Spinal cord (tissue), 9 donors: ENCODE measurements at regions not wholly inside any gene's neighbourhood (a gene's known extent, or its start where the extent isn't known, plus 50 kb on each side); places are given as distances from the start of the nearest gene placed in this dataset.

Experiments used
- DNase-seq, 6 donors: peaks; one replicate each; pipeline versions ENCODE4 v3.0.0 to v3.0.0-alpha.2; 2013 to 2015; ENCODE audit warnings: low spot score in 6 of 6, low read depth in 4 of 6
- H3K27ac ChIP-seq: one replicate; pipeline ENCODE4 v1.5.1; 2013; ENCODE audit warnings: low read depth, low read length, control low read depth
- H3K27me3 ChIP-seq: one replicate; pipeline ENCODE4 v1.6.1; 2013; ENCODE audit warnings: low read length; ENCODE audit not compliant: control insufficient read depth, insufficient read depth
- H3K36me3 ChIP-seq: one replicate; pipeline ENCODE4 v1.6.1; 2013; ENCODE audit warnings: low read length; ENCODE audit not compliant: control insufficient read depth, insufficient read depth
- H3K4me1 ChIP-seq: one replicate; pipeline ENCODE4 v1.6.1; 2013; ENCODE audit warnings: low read length; ENCODE audit not compliant: control insufficient read depth, insufficient read depth
- H3K4me3 ChIP-seq: one replicate; pipeline ENCODE4 v1.5.1; 2013; ENCODE audit warnings: low read depth, low read length, control low read depth
- H3K9me3 ChIP-seq: one replicate; pipeline ENCODE4 v1.6.1; 2013; ENCODE audit warnings: low read length; ENCODE audit not compliant: control insufficient read depth, insufficient read depth
- WGBS: methylation state at CpG from one replicate; pipeline ENCODE4 v1.1.5; 2013; ENCODE audit warnings: missing lambda C conversion rate; ENCODE audit not compliant: insufficient coverage; 5-methylcytosine and 5-hydroxymethylcytosine counted together
- donor health status: healthy.

DNA sequence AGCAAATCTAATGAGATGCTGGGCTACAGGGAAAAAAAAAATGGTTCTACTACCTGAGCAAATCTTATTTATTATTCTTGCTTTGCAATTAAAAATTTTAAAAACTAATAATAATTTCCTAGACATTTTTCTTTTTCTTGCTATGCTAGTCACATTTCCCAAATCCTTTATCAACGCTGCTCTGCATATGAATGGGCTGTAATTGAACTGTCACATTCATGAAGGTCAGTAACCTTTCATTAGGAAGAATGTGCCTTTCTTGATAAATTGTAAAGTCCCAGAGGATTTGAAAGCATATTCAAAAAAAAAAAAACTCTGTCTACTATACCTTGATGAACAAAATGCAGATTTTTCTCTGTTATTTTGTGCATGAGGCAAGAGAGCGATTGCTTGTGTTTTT lies 538.7 kb upstream of the ID4 start:
- Histone ChIP-seq H3K27me3 (no peaks in the 10 kb centered on the region), H3K9me3 (no peaks in the 10 kb centered on the region), H3K36me3 (no peaks in the 10 kb centered on the region), H3K4me1 (no peaks in the 10 kb centered on the region), H3K4me3 (no peak overlapping the region), H3K27ac (no peak overlapping the region)
- no CpG with 5 or more reads among the region's 2 CpGs for WGBS
- peak in 1 of 6 donors; percentile 32 for DNase-seq

DNA sequence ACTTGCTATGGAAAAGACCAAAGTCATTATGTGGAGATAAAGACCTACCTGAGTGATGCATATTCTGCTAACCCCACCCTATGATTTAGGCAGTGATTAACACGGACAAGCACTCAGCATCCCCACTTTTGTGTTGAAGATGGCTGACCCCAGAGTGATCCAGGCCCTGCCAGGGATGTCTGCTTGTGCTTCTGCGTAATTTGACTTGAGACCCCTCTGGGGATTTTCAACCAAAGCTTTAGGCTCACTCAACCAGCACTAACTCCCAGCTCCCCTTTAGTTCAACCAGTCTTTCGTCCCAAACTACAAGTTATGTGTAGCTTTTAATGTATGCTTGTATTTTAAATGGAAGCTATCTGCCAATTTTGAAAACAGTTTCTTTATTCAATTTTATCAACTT lies 538.0 kb upstream of the ID4 start:
- 45% methylated on average over 2 of the region's 3 CpGs for WGBS
- Histone ChIP-seq H3K9me3 (no peaks in the 10 kb centered on the region), H3K36me3 (no peaks in the 10 kb centered on the region), H3K27me3 (no peaks in the 10 kb centered on the region), H3K4me3 (no peak overlapping the region), H3K4me1 (no peaks in the 10 kb centered on the region), H3K27ac (no peak overlapping the region)
- peak in 1 of 6 donors; percentile 47 for DNase-seq

DNA sequence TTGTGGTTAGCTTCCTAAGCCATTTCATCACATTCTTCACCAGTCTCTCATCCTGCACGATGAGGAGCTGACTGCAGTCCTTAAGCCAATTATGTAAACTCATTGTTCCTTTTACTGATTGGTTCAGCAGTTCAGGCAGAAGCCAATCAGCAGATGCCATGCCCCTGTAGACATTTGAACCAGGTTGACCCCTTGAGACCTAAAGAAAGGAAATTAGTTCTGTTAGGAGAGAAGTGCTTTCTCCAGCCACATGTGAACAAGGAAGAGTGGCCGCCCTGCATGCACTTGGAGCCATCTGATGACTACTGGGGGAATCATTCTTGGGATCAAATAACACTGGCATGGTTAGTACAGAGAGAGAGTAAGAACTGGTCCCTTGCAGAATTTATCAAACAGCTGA lies 535.2 kb upstream of the ID4 start:
- DNase-seq, result no peak
- WGBS, result 83% methylated on average over 1 of the region's 2 CpGs
- Histone ChIP-seq H3K4me1 (no peaks in the 10 kb centered on the region), H3K4me3 (no peak overlapping the region), H3K9me3 (no peaks in the 10 kb centered on the region), H3K36me3 (no peaks in the 10 kb centered on the region), H3K27ac (no peak overlapping the region), H3K27me3 (no peaks in the 10 kb centered on the region)

DNA sequence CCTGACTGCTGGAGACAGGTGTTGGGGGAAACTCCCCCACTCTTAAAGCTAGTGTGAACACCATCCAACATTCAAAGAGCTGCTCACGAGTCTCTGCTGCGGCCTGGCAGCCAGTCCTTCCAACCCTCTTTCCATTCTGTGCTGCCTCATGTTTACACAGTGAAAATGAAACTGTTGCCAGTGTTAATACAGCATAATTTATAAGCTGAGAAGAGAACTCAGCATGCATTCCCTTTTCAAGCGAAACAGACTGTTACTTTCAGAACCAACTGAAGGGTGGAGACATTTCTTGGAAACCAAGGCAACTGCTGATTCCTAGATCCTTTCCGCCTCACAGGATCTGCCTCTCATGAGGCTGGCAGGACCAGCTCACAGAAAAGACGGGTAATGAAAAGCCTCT lies 533.8 kb upstream of the ID4 start:
- DNase-seq, result peak in 4 of 6 donors; percentile 48 to 93 (median 68)
- no peaks in the 10 kb centered on the region for H3K36me3 ChIP-seq
- H3K4me1 ChIP-seq, result no peaks in the 10 kb centered on the region
- peak overlapping the region; percentile 80 for H3K27ac ChIP-seq
- H3K27me3 ChIP-seq, result no peaks in the 10 kb centered on the region
- no peak overlapping the region for H3K4me3 ChIP-seq
- H3K9me3 ChIP-seq, result no peaks in the 10 kb centered on the region
- WGBS, result 40% methylated on average over 3 of the region's 5 CpGs

DNA sequence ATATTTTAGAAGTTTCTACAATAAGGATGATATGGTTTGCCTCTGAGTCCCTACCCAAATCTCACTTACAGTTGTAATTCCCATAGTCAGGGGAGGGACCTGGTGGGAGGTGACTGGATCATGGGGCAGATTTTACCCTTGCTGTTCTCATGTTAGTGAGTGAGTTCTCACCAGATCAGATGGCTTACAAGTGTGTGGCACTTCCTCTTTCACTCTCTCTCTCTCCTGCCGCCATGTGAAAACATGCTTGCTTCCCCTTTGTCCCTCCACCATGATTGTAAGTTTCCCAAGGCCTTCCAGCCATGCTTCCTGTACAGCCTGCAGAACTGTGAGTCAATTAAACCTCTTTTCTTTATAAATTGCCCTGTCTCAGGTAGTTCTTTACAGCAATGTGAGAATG lies 527.5 kb upstream of the ID4 start:
- H3K4me3 ChIP-seq, result no peak overlapping the region
- H3K27me3 ChIP-seq, result no peaks in the 10 kb centered on the region
- no peak overlapping the region for H3K27ac ChIP-seq
- DNase-seq, result no peak
- H3K4me1 ChIP-seq, result peaks cover 7% of the 10 kb centered on the region
- no peaks in the 10 kb centered on the region for H3K9me3 ChIP-seq
- no peaks in the 10 kb centered on the region for H3K36me3 ChIP-seq
- 100% methylated on average over 1 of the region's 1 CpG for WGBS

DNA sequence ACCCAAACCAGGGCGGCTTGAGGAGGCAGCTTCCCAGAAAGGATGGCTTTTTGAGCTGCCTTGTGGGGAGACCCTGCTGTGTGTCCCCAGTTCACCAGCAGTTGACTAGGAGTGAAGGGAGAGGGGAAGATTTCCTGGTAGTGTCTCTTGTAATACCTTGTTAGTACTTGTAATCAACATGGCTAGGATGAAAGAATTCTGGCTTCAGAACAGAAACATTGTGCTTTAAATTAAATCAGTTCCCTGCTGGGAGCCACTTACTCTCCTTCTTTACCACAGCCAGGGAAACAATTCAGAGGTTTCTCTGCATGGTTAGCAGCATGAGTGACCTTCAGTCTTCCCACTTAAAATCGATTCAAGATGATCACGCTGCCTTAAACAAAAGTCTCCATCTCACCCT lies 525.4 kb upstream of the ID4 start:
- no peaks in the 10 kb centered on the region for H3K27me3 ChIP-seq
- peak in 1 of 6 donors; percentile 73 for DNase-seq
- H3K4me3 ChIP-seq, result no peak overlapping the region
- WGBS, result 21% methylated on average over 3 of the region's 3 CpGs
- H3K27ac ChIP-seq, result no peak overlapping the region
- H3K4me1 ChIP-seq, result peaks cover 7% of the 10 kb centered on the region
- no peaks in the 10 kb centered on the region for H3K9me3 ChIP-seq
- no peaks in the 10 kb centered on the region for H3K36me3 ChIP-seq

DNA sequence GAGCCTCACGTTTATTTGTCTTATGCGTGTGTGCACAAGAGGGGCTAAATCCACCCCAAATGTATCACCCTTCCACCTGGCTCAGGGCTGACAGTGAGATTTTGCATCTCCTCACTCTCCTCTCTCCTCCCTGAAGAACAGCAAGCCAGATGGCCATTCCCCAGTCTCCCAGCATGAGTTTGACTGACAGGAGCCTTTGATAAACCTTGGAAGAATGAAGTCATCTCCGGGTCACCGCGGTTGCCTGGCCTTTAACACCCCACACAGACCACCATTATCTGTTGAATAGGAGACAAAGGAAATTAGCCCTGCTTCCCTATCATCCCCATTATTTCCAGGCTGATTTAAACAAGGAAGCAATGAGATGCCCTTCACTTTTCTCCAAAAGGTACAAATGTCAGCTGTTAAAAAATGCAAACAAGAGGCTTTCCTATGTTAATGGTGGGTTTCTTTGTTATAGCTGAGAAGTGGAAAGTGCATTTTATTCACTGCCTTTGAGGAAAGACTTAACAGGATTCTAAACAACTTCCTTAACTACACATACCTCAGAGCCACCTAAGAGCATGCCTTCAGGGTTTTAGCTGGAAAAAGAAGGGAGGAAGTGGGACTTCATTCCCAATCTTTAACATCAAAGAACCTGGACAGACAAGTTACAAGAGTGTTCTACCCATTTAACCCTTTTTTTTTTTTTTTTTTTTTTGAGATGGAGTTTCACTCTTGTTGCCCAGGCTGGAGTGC lies 524.8 kb upstream of the ID4 start:
- H3K27ac ChIP-seq, result no peak overlapping the region
- no peaks in the 10 kb centered on the region for H3K27me3 ChIP-seq
- no peaks in the 10 kb centered on the region for H3K9me3 ChIP-seq
- H3K36me3 ChIP-seq, result no peaks in the 10 kb centered on the region
- DNase-seq, result no peak
- H3K4me3 ChIP-seq, result no peak overlapping the region
- 36% methylated on average over 2 of the region's 5 CpGs for WGBS
- peaks cover 7% of the 10 kb centered on the region for H3K4me1 ChIP-seq

DNA sequence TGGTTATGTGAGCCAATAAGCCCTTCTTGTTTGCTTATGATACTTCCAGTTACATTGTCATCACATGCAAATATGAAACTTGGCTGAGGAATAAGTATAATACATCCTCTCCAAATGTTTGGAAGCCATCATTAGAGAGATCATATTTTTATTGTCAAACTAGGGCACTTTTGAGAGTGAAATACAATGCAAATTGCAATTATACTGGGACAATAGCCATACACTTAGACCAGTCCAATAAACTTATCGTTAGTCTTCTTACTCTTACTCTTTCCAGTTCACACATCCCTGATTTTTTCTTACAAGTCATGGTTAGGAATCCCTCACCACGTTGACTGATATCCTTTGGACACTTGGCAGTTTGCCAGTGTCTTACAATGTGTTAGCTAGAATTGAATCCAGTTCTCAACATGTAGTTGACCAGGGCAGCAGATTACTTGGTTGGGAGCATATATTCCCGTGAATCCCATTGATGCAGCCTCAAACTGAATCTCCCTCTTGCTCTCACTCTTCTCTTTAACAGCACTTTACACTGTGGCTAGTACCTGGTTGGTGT lies 519.7 kb upstream of the ID4 start:
- H3K9me3 ChIP-seq, result no peaks in the 10 kb centered on the region
- H3K4me1 ChIP-seq, result peaks cover 3% of the 10 kb centered on the region
- no peaks in the 10 kb centered on the region for H3K27me3 ChIP-seq
- H3K4me3 ChIP-seq, result no peak overlapping the region
- WGBS, result no CpG with 5 or more reads among the region's 3 CpGs
- no peak overlapping the region for H3K27ac ChIP-seq
- no peaks in the 10 kb centered on the region for H3K36me3 ChIP-seq
- DNase-seq, result no peak

DNA sequence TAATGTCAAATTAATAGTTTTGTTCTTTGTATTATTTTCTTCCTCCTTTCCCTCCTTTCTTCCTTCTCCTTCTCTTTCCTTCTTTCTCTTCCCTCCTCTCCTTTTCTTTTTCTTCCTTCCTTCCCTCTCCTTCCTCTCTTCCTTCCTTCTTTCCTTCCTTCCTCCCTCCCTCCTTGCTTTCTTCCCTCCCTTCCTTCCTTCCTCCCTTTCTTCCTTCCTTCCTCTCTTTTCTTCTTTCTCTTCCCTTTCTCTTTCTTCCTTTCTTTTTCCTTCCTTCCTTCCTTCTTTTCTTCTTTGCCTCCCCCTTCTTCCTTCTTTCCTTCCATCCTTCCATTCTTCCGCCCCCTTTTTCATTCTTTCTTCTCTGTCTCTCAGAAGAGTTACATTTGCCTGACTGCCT lies 518.2 kb upstream of the ID4 start:
- WGBS, result 100% methylated on average over 1 of the region's 1 CpG
- DNase-seq, result no peak

DNA sequence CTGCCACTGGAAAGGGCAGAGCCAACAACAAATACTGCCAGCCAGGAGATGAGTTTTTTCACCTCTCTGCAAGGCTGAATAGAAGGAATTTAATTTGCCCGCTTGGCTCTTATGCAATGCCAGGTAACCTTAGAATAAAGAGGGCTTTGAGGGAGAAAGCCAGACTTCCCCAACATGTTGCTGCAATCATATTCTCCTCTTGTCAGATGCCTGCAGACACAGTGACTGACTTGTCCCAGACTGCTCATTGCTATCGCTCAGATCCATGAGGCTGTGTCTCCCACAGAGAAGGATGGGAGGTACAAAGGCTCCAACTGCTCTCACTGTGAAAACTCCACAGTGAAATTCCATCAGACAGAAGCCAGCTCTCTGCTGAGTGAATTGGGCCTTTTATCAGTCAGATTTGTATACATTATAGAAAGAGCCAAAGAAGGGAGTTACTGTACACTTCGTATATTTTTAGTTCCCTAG lies 517.0 kb upstream of the ID4 start:
- Histone ChIP-seq H3K4me1 (peaks cover 3% of the 10 kb centered on the region), H3K36me3 (no peaks in the 10 kb centered on the region), H3K4me3 (no peak overlapping the region), H3K9me3 (no peaks in the 10 kb centered on the region), H3K27ac (peak overlapping the region; percentile 53), H3K27me3 (no peaks in the 10 kb centered on the region)
- 7% methylated on average over 2 of the region's 3 CpGs for WGBS
- peak in 2 of 6 donors; percentile 77 to 84 for DNase-seq

More for the DNA sequence above, 518.2 kb upstream of the ID4 start:
- H3K4me3 ChIP-seq, result no peak overlapping the region
- no peaks in the 10 kb centered on the region for H3K36me3 ChIP-seq
- H3K9me3 ChIP-seq, result no peaks in the 10 kb centered on the region
- no peaks in the 10 kb centered on the region for H3K27me3 ChIP-seq
- peaks cover 3% of the 10 kb centered on the region for H3K4me1 ChIP-seq
- no peak overlapping the region for H3K27ac ChIP-seq
